ENCODE measurements at regions not wholly inside any gene's neighbourhood (a gene's known extent, or its start where the extent isn't known, plus 50 kb on each side); places are given as distances from the start of the nearest gene placed in this dataset.

- TF ChIP-seq, protein P1, sequence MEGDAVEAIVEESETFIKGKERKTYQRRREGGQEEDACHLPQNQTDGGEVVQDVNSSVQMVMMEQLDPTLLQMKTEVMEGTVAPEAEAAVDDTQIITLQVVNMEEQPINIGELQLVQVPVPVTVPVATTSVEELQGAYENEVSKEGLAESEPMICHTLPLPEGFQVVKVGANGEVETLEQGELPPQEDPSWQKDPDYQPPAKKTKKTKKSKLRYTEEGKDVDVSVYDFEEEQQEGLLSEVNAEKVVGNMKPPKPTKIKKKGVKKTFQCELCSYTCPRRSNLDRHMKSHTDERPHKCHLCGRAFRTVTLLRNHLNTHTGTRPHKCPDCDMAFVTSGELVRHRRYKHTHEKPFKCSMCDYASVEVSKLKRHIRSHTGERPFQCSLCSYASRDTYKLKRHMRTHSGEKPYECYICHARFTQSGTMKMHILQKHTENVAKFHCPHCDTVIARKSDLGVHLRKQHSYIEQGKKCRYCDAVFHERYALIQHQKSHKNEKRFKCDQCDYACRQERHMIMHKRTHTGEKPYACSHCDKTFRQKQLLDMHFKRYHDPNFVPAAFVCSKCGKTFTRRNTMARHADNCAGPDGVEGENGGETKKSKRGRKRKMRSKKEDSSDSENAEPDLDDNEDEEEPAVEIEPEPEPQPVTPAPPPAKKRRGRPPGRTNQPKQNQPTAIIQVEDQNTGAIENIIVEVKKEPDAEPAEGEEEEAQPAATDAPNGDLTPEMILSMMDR (conservative IDR thresholded peaks at IDR 0.05; ENCODE audit: low read length) = no peak
- no peak for TF ChIP-seq EZH2phosphoT487 (IDR thresholded peaks at IDR 0.05; ENCODE audit: borderline replicate concordance)
- H3F3A ChIP-seq (ENCODE audit: low read depth) = no peaks in the 10 kb centered on the region
- 0 out of 2 replicates have a peak, but pooled peaks cover 2% of the 10 kb centered on the region for H3K9me3 ChIP-seq (ENCODE audit: insufficient read depth, low read depth, low read length)
- no peak overlapping the region for H2AFZ ChIP-seq (ENCODE audit: low read length)
- H3K36me3 ChIP-seq (ENCODE audit: insufficient read depth, low read length) = no peaks in the 10 kb centered on the region
- H3K4me1 ChIP-seq (ENCODE audit: insufficient read depth, low read length, poor library complexity, severe bottlenecking) = no peaks in the 10 kb centered on the region
- no peak overlapping the region for H3K4me2 ChIP-seq (ENCODE audit: low read depth, low read length, poor library complexity, severe bottlenecking)
- H3K4me3 ChIP-seq (ENCODE audit: low read length, poor library complexity, severe bottlenecking) = no peak overlapping the region
- H3K79me2 ChIP-seq (ENCODE audit: insufficient read depth, low read length) = no peaks in the 10 kb centered on the region
- H4K20me1 ChIP-seq (ENCODE audit: insufficient read depth, low read length, poor library complexity, severe bottlenecking) = no peaks in the 10 kb centered on the region
- H3K9me2 ChIP-seq (replicated peaks; ENCODE audit: low read depth, low read length) = no peaks in the 10 kb centered on the region
- H3K27me3 ChIP-seq (ENCODE audit: insufficient read depth, low read length, poor library complexity, severe bottlenecking) = no peaks in the 10 kb centered on the region
- no peak overlapping the region for H3K9ac ChIP-seq (ENCODE audit: low read depth, low read length, poor library complexity, severe bottlenecking)
Observed at GRCh38 chr2:126539101-126539500, 116.9 kb upstream of the GYPC start.

GRCh38 chr2:126542247-126542646, 113.7 kb upstream of the GYPC start:
- no peaks in the 10 kb centered on the region for H3F3A ChIP-seq (ENCODE audit: low read depth)
- H4K20me1 ChIP-seq (ENCODE audit: insufficient read depth, low read length, poor library complexity, severe bottlenecking) = no peaks in the 10 kb centered on the region
- H2AFZ ChIP-seq (ENCODE audit: low read length) = no peak overlapping the region
- no peak overlapping the region for H3K9ac ChIP-seq (ENCODE audit: low read depth, low read length, poor library complexity, severe bottlenecking)
- H3K9me3 ChIP-seq (ENCODE audit: insufficient read depth, low read depth, low read length) = 0 out of 2 replicates have a peak, but pooled peaks cover 2% of the 10 kb centered on the region
- no peaks in the 10 kb centered on the region for H3K79me2 ChIP-seq (ENCODE audit: insufficient read depth, low read length)
- no peaks in the 10 kb centered on the region for H3K9me2 ChIP-seq (replicated peaks; ENCODE audit: low read depth, low read length)
- no peaks in the 10 kb centered on the region for H3K36me3 ChIP-seq (ENCODE audit: insufficient read depth, low read length)
- TF ChIP-seq, protein P1 (conservative IDR thresholded peaks at IDR 0.05; ENCODE audit: low read length) = no peak
- TF ChIP-seq EZH2phosphoT487 (IDR thresholded peaks at IDR 0.05; ENCODE audit: borderline replicate concordance) = no peak
- H3K4me2 ChIP-seq (ENCODE audit: low read depth, low read length, poor library complexity, severe bottlenecking) = no peak overlapping the region
- no peaks in the 10 kb centered on the region for H3K4me1 ChIP-seq (ENCODE audit: insufficient read depth, low read length, poor library complexity, severe bottlenecking)
- H3K4me3 ChIP-seq (ENCODE audit: low read length, poor library complexity, severe bottlenecking) = no peak overlapping the region
- H3K27me3 ChIP-seq (ENCODE audit: insufficient read depth, low read length, poor library complexity, severe bottlenecking) = no peaks in the 10 kb centered on the region

DNA sequence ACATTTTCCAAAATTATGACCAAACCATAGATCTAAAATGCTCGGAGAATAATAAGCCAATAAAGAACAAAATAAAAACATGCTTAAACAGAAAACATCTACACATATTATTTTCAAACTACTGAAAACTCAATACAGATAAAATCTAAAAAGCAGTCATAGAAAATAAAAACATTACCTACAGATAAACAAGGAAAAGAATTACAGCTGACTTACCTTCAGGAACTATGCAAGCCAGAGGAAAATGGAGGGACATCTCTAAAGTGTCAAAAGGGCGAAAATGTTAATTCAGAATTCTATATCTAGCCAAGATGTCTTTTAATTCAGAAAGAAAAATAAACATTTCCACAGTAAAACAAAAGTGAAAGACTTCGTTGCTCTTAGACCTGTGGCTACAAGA, 112.9 kb upstream of the GYPC start:
- no peak for TF ChIP-seq EZH2phosphoT487 (IDR thresholded peaks at IDR 0.05; ENCODE audit: borderline replicate concordance)
- TF ChIP-seq, protein P1 (conservative IDR thresholded peaks at IDR 0.05; ENCODE audit: low read length) = no peak
- Histone ChIP-seq H3K4me2 (ENCODE audit: low read depth, low read length, poor library complexity, severe bottlenecking) (no peak overlapping the region), H3K4me1 (ENCODE audit: insufficient read depth, low read length, poor library complexity, severe bottlenecking) (no peaks in the 10 kb centered on the region), H3K79me2 (ENCODE audit: insufficient read depth, low read length) (no peaks in the 10 kb centered on the region), H3K9me2 (replicated peaks; ENCODE audit: low read depth, low read length) (no peaks in the 10 kb centered on the region), H3K9me3 (ENCODE audit: insufficient read depth, low read depth, low read length) (0 out of 2 replicates have a peak, but pooled peaks cover 2% of the 10 kb centered on the region), H3F3A (ENCODE audit: low read depth) (no peaks in the 10 kb centered on the region), H4K20me1 (ENCODE audit: insufficient read depth, low read length, poor library complexity, severe bottlenecking) (no peaks in the 10 kb centered on the region), H3K27me3 (ENCODE audit: insufficient read depth, low read length, poor library complexity, severe bottlenecking) (no peaks in the 10 kb centered on the region), H3K4me3 (ENCODE audit: low read length, poor library complexity, severe bottlenecking) (no peak overlapping the region), H3K36me3 (ENCODE audit: insufficient read depth, low read length) (no peaks in the 10 kb centered on the region), H3K9ac (ENCODE audit: low read depth, low read length, poor library complexity, severe bottlenecking) (no peak overlapping the region), H2AFZ (ENCODE audit: low read length) (no peak overlapping the region)

All from Loucy (cell line).